Myocyte (in vitro differentiated cells): ENCODE measurements at regions not wholly inside any gene's neighbourhood (a gene's known extent, or its start where the extent isn't known, plus 50 kb on each side); places are given as distances from the start of the nearest gene placed in this dataset.
A peak's percentile ranks its signal among the peaks of the same experiment; 100 is the strongest.

ENCODE experiments used
- DNase-seq: peaks from one replicate; pipeline ENCODE4 v3.0.0-alpha.2; 2012; ENCODE audit warnings: low read depth

DNA sequence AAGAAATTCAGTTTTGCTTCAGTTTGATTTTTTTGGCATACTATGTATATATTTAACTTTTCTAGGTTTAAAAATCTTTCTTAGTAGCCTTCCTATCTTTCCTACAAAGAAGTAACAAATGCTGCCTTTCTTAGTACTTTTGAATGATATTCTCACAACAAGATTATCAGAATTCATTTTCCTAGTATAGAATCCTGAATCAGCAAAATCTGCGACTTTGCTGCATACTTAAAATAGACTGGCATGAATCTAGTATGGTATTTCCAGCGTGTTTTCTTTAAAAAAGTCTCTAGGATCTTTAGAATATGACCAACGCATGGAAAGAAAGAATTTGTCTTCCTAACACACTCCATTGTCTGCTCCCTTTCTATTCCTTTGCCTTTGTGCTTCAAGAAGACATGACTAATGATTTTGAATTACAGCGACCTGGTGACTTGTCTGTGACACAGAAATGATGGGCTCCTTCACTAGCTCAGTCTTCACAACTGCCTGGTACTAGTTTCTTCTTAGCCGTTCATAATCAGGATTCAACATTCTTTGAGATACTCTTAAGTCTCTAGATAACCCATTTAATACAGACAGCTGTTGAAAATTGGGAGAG lies 349.8 kb downstream of the PPARGC1A start:
- DNase-seq, result no peak

DNA sequence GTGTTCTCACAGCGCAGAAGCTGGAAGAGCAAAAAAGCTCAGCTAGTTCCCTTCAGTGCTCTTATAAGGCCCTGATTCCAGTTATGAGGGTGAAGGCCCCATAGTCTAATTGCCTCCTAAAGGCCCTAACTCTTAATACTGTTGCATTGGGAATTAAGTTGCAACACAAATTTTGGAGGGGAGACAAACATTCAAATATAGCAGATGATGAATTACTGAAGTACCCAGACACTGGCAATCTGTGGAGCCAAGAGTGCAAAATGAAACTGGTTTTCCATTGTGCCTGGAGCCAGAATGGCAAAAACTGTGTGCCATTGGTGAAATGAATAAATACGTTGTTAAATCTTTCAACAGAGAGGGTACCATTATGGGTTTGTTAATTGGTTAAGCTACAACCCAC lies 356.0 kb downstream of the PPARGC1A start:
- DNase-seq, result no peak

DNA sequence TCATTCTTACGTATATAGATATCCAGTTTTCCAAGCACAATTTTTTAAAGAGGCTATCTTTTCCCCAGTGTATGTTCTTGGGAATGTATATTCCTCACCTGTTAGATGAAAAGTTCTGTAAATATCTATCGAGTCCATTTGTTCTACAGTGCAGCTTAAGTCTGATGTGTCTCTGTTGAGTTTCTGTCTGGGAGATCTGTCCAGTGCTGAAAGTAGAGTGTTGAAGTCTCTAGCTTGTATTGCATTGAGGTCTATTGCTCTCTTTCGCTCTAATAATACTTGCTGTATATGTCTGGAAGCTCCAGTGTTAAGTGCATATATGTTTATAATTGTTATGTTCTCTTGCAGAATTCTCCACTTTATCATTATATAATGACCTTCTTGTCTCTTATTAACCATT lies 373.1 kb downstream of the PPARGC1A start:
- DNase-seq, result peak; percentile 20

DNA sequence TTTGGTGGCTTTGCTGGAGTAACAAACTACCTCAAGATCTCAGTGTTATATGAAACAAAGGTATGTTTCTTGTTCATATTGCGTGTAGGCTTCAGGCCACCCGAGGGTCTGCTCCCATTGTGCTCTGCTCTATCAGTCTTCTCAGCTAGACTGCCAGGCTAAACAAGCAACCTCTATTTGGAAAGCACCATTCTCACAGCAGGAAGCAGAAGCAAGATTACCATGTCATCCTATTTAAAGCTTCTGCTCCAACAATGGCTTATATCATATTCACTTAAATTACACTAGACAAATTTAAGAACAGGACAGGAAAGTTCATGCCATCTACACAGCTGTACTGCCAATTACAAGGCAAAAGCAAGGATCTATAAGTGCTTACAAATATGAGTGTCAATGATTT lies 385.8 kb downstream of the PPARGC1A start:
- no peak for DNase-seq

DNA sequence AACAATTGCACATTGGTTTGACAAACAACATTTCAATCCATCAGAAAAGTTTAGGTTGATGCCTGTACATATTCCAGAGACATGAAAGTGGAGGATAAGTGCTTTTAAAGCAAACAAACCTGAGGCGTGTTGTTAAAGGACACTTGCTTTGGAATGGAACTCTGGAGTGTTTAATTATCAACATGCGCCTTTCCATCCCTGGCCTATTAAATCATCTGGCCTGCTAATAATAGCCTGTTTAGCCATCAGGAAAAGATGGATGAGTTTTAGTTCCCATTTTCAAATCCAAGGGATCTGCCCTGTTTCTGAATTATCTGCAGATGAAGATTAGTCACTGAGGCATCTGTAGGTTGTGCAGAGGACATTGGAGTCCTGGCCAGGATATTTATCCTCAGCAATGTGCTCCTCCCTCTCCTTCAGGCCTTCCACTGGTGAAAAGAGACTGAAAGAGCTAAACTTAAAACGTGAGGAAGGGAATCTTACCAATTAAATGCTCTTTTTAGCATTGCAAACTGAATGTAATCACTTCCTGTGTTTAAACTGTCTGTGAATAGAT lies 388.9 kb downstream of the PPARGC1A start:
- no peak for DNase-seq

DNA sequence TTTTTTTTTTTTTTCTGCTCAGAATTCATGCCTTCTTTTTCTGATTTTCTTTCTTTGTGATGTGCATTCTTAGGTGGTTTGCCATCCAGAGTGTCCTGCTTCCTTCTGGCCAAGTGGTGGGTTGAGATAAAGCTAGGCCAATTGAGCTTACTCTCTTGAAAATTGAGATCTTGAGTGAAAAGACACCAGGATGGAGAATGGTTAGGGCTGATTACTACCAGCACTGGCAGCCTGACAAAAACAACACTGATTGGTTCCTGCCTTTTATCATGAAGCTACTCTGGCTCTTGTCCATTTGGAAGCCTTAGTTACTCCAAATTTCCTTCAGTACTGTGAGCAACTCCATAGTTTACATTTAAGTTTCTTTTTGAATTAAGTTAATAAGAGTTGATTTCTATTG lies 404.0 kb downstream of the PPARGC1A start:
- no peak for DNase-seq

DNA sequence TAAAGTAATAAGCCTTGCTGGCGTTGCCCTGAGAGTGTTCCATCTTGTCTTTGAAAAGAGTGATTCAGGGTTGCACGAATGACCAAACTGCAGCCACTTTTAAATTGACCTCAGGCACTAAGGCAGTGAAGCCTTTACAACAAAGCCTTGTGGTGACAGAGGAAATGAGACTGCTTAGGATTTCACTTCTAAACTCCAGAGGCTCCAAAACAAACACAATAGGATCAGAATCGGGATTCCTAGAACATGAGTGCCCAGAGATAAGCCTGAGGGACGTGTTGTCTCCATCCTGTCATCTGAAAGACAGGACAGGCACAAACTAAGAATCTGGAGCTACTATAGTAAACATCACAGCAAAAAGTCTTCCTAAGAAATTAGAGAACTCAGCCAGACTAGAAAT lies 405.2 kb downstream of the PPARGC1A start:
- DNase-seq, result no peak

DNA sequence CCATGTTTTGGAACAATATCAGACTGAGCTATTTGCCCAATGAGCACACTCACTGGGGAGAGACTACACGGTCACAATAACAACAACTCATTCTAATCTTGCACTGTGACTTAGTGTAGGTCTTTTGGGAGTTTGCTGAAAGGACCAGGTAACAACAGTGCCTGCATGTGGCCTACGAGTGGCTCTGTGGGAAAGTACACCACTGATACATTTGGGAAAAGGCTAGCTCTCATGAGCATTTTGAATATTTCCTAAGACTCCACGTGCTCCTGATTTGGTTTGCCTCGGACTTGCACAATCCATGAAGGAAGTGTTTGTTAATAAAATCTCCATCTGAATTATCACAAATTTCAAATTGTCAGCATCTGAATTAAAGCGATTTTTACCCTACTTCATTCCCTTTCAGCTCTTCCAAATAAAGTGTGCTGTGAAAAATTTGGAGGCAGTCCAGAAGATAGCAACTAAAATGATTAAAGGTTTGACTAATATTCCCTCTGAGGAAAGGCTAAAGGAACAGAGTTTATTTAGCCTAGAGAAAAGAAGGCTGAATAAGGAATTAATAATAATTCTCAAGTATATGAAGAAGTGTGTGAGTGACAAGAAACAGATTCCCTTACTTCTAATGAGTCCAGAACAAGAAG lies 406.4 kb downstream of the PPARGC1A start:
- DNase-seq, result no peak

DNA sequence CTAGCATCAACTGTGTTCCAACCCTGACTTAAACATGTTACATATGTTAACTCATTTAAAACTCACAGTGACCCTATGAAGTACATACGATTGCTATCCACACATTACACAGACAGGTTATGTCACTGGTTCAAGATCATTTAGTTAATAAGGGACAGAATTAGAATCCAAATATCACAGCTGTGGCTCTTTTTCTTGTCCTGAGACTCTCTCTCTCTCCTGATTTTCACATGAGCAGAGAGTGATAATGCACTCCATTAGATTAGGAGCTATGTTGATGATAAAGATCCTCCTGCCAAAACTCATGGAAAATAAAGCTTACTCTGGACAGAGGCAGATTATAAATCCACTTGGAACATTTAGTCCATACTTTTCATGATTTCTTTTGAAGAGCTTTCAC lies 408.3 kb downstream of the PPARGC1A start:
- no peak for DNase-seq

DNA sequence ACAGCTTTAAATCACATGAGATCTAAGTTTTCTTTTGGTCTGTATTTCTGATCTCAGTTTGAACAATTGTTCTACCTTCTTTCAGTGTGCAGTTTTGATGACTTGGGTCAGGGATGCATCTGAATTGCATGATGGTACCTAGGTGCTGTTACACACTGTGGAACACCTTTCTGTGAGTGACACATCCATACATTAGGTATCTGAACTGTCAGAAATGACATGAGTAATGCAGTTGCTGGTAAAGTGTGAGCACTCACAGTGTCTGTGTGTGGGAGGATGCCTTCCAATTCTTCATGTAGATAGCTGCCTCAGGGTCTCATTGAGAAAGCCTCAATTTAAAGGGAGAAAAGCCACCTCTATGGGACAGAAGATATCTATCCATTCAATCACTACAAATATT lies 411.9 kb downstream of the PPARGC1A start:
- no peak for DNase-seq

DNA sequence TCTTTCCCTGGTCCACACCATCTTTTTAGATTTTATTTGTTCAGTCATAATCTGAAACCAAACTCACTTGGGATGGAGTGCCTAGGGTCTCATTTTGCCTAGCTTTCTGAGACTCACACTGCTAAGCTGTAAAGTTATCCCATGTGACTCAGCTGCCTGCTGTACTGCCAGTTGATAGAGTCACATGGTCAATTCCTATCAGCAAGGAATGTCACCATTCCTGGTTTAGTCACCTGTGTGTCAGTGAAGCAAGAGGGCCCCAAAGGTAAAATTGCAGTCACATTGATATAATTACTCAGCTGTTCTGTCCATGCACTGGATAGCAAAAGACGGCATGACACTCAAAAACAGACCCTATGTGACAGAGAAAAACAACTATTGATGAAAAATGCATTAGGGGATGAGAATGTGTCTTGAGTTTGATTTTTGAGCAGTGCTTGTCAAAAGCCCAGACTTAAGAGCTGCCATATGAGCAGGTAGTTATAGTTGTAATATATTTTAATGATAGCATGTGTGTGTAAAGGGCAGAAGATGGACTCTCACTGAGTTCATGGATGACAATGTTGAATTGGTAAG lies 413.2 kb downstream of the PPARGC1A start:
- DNase-seq, result no peak

DNA sequence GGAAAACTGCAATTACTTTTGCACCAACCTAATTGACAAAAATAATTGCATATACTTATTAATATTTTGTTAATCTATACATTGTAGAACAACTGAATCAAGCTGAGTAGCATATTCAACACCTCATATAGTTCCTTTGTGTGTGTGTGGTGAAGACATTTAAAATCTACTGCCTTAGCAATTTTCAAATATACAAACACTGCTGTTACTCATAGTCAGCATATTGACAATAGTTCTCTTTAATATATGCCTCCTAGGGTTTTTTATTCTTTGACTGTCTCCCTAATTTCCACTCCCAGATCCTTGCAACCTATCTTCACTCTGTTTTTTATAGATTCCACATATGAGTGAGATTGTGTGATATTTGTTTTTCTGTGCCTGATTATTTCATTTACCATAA lies 426.8 kb downstream of the PPARGC1A start:
- no peak for DNase-seq

DNA sequence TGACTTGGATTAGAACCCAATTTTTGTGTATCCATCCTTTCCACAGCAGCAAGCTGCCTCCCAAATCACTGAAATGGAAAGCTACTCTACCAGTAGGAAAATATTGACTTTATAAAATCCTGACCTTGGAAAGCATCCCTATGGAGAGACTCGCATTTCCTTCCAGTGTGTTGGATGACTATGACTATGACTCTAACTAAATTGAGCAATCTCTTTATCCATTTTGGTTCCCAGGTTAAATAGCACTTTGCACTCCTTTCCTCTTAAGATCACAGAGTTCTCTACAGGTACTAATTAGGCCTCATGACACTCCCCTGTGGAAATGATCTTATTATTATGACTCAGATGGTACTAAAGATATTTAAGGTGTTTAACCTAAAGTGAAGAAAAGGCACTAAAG lies 431.8 kb downstream of the PPARGC1A start:
- DNase-seq, result no peak

DNA sequence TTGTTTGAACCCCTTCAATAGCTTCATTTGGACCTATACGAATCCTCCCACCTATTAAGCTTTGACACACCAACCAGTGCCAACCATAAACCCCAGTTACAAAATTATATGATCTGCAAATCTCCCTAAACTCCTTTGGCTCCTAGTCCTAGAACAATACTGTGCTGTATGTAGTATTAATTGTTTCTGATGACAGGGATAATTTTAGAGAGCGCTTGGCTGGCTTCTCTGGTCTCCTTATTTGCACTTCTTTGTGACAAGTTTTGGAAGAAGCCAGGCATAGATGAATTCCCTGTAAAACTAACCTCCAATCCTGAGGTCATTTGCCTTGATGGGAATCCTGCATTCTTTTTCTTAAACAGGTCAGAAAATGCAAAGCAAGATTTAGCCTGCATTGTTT lies 433.0 kb downstream of the PPARGC1A start:
- DNase-seq, result no peak

DNA sequence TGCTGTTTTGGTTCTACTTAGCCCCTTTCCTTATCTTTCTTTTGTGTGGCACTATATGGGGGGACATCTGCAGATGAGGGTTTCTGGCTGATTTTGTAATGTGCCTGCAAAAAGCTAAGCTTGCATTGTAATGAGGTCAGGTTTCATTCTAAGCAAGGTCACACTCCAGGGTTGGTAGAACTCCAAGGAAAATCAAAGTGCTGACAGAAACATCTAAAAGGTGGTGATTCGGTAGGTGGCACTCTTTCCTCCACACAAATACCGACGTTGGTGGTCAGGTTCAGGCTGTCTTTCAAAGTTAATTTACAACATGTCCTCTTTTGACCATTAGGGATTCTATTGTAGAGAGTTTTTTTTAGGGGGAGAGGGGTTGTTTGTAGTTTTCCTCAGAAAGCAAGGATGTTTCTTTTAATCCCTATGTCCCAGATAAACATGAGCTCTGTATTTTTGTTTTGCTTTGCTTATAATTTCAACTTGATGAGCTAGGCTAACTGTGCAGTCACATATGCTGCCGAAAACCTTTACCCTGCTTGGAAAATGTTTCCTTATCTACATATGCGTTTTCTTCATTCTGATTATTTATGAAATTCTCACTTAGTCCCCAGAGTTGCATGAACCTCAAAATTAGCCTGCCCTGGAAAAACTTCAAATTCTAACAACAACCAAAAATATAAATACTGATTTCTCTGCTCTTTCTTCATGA lies 434.2 kb downstream of the PPARGC1A start:
- peak; percentile 2 for DNase-seq

DNA sequence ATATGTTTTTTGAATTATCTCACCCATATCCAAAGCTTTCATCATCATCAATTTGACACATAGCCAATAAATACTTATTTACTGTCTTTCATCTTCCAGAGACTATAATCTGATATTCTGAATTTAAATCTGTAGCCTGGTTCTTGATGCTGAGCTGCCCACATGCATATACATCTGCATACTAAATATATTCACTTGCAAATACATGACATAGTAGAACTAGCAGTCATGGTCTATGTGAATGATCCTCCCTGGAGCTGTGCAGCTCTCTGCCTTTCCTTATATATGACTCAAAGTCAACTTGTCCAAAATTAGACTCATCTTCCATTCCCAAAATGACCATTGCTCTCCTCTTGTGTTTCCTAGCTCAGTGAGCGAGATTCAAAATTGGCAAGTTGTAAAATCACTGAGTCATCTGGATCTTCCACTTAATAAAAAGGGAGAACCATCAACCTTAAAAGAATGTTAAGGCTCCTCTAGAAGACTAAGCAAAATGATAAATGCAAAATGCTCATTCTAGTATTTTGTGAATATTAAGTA lies 448.2 kb downstream of the PPARGC1A start:
- no peak for DNase-seq

DNA sequence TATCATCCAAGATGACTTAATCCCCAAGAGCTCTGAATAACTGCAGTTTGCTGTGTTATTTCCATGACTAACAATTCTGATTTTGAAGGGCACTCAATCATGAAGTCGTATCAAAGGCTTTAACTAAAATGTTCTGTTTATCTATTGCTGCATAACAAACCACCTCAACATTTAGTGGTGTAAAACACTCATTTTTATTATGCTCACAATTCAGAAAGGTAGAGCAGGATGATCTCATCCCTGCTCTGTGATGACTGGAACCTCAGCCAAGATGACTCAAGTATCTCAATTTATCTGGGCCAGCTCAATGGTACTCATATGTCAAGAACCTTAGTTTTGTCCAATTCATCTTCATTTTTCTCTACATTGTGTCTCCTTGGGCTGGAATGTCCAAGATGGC lies 451.1 kb downstream of the PPARGC1A start:
- DNase-seq, result no peak

DNA sequence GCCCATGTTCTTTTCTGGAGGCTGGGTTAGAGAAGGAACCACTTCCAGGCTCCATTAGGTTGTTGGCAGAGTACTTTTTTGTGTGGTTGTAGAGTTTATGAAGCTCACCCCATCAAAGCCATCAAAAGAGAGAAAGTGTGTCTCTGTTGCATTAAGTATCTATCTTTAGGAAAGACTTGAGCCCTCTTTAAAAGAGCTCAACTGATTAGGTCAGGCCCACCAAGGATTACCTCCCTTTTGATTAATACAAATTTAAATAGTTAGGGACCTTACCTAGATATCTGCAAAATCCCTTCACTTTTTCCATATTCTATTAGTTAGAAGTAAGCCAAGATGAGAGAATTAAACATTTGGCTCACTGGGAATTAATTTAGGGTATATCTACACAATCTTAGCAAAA lies 460.4 kb downstream of the PPARGC1A start:
- no peak for DNase-seq

DNA sequence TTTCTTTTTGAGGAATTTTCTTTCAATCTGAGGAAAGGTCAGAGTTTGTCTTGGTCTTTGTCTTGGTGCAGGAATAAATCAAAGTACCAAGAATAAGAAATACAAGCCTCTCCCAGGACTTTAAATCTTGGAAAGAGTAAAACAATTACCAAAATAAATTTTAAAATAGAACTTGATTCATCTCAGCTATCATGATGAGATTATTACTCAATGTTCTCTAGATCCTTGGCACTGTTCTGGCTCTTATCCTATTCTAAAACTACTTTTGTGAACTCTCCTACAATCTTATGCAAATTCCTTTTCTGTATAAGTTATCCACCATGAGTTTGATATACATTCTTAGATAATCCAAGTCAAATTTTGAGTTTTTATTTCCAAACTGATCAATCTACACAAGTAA lies 464.3 kb downstream of the PPARGC1A start:
- peak; percentile 3 for DNase-seq

DNA sequence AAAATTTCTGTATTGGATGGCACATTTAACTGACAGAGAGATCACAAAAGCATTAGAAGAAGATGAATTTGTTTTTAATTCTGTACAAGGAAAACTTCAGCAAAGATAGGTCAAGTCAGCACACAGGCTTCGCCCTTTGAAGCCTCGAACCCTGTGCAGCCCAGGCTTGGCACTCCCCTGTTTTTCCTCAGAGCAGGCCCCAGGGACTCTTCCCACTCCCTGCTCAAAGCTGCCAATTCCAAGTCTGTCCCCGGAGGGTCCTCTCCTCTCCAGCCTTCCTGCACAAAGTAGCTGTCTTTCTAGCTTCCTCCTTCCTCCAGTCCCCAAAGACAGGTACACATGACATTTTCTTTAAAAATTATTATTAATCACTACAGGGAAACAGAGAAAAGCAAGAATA lies 466.3 kb downstream of the PPARGC1A start:
- no peak for DNase-seq

DNA sequence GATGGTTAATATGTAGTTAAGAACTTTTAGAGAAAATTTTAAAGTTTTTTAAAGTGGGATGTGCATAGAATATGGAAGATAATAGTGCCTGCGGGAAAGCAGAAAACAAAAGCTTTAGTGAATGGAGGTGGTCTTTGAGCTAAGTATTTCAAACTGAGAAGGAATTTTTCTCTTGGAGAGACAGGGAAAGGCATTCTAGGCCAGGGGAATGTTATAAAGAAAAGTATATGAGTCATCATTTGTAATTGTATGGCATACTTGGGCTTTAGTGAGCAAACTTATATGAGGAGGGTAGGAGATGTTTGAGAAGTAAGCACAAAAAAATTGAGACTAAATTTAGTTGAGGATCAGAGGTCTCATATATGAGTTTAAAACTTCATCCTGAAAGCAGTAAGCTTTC lies 467.0 kb downstream of the PPARGC1A start:
- DNase-seq, result no peak

DNA sequence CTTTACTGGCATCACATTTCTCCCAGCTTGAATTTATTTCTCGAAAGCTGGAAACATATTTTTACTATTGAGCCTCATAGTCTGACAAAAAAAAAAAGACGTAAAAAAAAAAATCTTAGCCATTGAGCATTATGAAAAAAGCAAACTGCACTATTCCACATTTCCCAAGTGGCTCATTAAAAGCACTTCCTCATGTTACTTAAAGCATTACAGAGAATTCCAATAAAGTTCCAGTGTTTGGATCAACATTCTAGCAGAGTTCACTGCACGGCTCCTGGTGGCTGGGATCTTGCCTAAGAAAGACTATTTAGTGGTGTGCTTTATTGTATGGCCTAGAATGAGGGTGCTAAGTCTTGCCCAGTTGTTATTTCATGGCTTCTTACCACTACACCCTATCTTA lies 476.2 kb downstream of the PPARGC1A start:
- peak; percentile 20 for DNase-seq
